ENCODE measurements at regions not wholly inside any gene's neighbourhood (a gene's known extent, or its start where the extent isn't known, plus 50 kb on each side); places are given as distances from the start of the nearest gene placed in this dataset.

GRCh38 chr6:6847591-6847990 lies 259.1 kb downstream of the LY86 start:
- TF ChIP-seq POLR2A (IDR thresholded peaks at IDR 0.05; ENCODE audit: low read depth, low read length) = no peak
- FAIRE-seq = no peak
- DNase-seq (ENCODE audit: insufficient read length, low spot score) = no peak

GRCh38 chr6:6851059-6851948 lies 256.5 kb upstream of the RREB1 start:
- peak; percentile 93 for FAIRE-seq
- no peak for TF ChIP-seq POLR2A (IDR thresholded peaks at IDR 0.05; ENCODE audit: low read depth, low read length)
- DNase-seq (ENCODE audit: insufficient read length, low spot score) = peak; percentile 84

- no peak for DNase-seq (ENCODE audit: insufficient read length, low spot score)
- no peak for FAIRE-seq
- TF ChIP-seq POLR2A (IDR thresholded peaks at IDR 0.05; ENCODE audit: low read depth, low read length) = no peak
These were observed 255.9 kb upstream of the RREB1 start for GRCh38 chr6:6851949-6852261.

GRCh38 chr6:6856538-6857523 lies 250.9 kb upstream of the RREB1 start:
- no peak for FAIRE-seq
- no peak for DNase-seq (ENCODE audit: insufficient read length, low spot score)
- TF ChIP-seq POLR2A (IDR thresholded peaks at IDR 0.05; ENCODE audit: low read depth, low read length) = no peak

GRCh38 chr6:6857528-6857927 lies 250.2 kb upstream of the RREB1 start:
- DNase-seq (ENCODE audit: insufficient read length, low spot score) (no peak), FAIRE-seq (no peak)
- TF ChIP-seq POLR2A (IDR thresholded peaks at IDR 0.05; ENCODE audit: low read depth, low read length) = no peak

GRCh38 chr6:6858533-6858982 lies 249.2 kb upstream of the RREB1 start:
- TF ChIP-seq POLR2A (IDR thresholded peaks at IDR 0.05; ENCODE audit: low read depth, low read length) = no peak
- no peak for DNase-seq (ENCODE audit: insufficient read length, low spot score)
- FAIRE-seq = no peak

GRCh38 chr6:6859105-6859504 lies 248.7 kb upstream of the RREB1 start:
- no peak for TF ChIP-seq POLR2A (IDR thresholded peaks at IDR 0.05; ENCODE audit: low read depth, low read length)
- DNase-seq (ENCODE audit: insufficient read length, low spot score) = no peak
- FAIRE-seq = no peak

GRCh38 chr6:6859722-6860121 lies 248.0 kb upstream of the RREB1 start:
- FAIRE-seq = no peak
- TF ChIP-seq POLR2A (IDR thresholded peaks at IDR 0.05; ENCODE audit: low read depth, low read length) = no peak
- no peak for DNase-seq (ENCODE audit: insufficient read length, low spot score)

- DNase-seq (ENCODE audit: insufficient read length, low spot score) (no peak), FAIRE-seq (no peak)
- TF ChIP-seq POLR2A (IDR thresholded peaks at IDR 0.05; ENCODE audit: low read depth, low read length) = no peak
These were observed 246.9 kb upstream of the RREB1 start for GRCh38 chr6:6860863-6861262.

- no peak for TF ChIP-seq POLR2A (IDR thresholded peaks at IDR 0.05; ENCODE audit: low read depth, low read length)
- FAIRE-seq (no peak), DNase-seq (ENCODE audit: insufficient read length, low spot score) (no peak)
These were observed 246.3 kb upstream of the RREB1 start for GRCh38 chr6:6861351-6861894.

- TF ChIP-seq POLR2A (IDR thresholded peaks at IDR 0.05; ENCODE audit: low read depth, low read length) = no peak
- DNase-seq (ENCODE audit: insufficient read length, low spot score) (no peak), FAIRE-seq (no peak)
These were observed 245.8 kb upstream of the RREB1 start for GRCh38 chr6:6861995-6862394.

GRCh38 chr6:6863970-6864639 lies 243.7 kb upstream of the RREB1 start:
- DNase-seq (ENCODE audit: insufficient read length, low spot score) = no peak
- TF ChIP-seq POLR2A (IDR thresholded peaks at IDR 0.05; ENCODE audit: low read depth, low read length) = no peak
- no peak for FAIRE-seq

GRCh38 chr6:6865611-6866010 lies 242.2 kb upstream of the RREB1 start:
- TF ChIP-seq POLR2A (IDR thresholded peaks at IDR 0.05; ENCODE audit: low read depth, low read length) = no peak
- DNase-seq (ENCODE audit: insufficient read length, low spot score) (no peak), FAIRE-seq (no peak)
